Neuron (in vitro differentiated cells): ENCODE measurements at regions not wholly inside any gene's neighbourhood (a gene's known extent, or its start where the extent isn't known, plus 50 kb on each side); places are given as distances from the start of the nearest gene placed in this dataset.
"Not testable (repeated sequence)": the region's sequence is repeated elsewhere in the genome, so short reads cannot be mapped to it uniquely, and the experiment has no call there.

ENCODE experiments used
- H2AFZ ChIP-seq: one replicate; pipeline ENCODE4 v1.6.1; 2013; ENCODE audit warnings: low read depth, mild to moderate bottlenecking, inconsistent platforms, low read length, moderate library complexity
- H3K27me3 ChIP-seq: one replicate; pipeline ENCODE4 v1.6.1; 2013; ENCODE audit warnings: low read length; ENCODE audit not compliant: insufficient read depth
- H3K36me3 ChIP-seq: one replicate; pipeline ENCODE4 v1.6.1; 2013; ENCODE audit warnings: low read length; ENCODE audit not compliant: insufficient read depth
- H3K4me1 ChIP-seq: one replicate; pipeline ENCODE4 v1.6.1; 2013; ENCODE audit warnings: low read length; ENCODE audit not compliant: insufficient read depth
- H3K4me3 ChIP-seq: 2 replicates; pipeline ENCODE4 v1.5.1; 2013; ENCODE audit warnings: mild to moderate bottlenecking, low read length, moderate library complexity
- H3K9me3 ChIP-seq: one replicate; pipeline ENCODE4 v1.6.1; 2013; ENCODE audit warnings: low read length

- H3K4me1 ChIP-seq, H3K27me3 ChIP-seq, H3K9me3 ChIP-seq, H3K4me3 ChIP-seq, H2AFZ ChIP-seq, H3K36me3 ChIP-seq: not testable (repeated sequence)
These were observed 272.4 kb upstream of the PLGLB1 start for GRCh38 chr2:87293931-87294594.

DNA sequence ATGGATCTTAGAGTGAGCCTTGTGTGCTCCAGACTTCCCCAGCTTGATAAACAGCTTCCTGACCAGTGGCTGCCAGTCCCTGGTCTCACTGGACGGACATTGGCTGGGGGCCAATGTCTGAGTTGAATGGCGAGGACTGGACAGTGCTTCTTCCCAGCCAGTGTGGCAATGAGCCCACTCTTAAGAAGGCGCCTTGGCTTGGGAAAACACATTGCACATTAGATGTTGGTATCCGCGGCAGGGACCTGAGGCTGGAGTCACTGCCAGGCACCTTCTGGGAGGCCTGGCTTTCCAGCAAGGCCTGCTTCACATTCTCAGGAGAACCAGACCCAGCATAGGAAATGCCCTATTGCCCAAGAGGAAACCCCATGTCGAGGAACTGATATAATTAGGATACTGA, 273.5 kb upstream of the PLGLB1 start:
- not testable (repeated sequence) for H3K27me3 ChIP-seq, H3K4me3 ChIP-seq, H3K4me1 ChIP-seq, H3K36me3 ChIP-seq, H2AFZ ChIP-seq, H3K9me3 ChIP-seq

DNA sequence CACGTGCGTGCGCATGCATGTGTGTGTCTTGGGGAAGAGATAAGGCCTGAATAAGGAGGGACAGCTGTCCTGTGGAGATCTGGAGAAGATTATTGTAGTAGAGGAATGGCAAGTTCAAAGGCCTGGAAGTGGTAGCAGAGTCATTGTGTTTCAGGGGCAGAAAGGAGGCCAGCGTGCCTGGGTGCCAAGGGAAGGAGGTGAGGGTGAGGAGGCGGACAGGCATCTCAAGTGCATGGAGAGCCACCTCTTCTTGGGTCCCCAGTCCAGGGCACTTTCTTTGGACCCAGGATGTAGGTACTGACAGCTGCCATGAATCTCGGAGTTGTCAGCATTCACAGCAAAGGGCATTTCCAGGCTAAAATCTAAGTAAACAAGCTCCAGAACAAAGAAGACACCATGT, 279.7 kb upstream of the PLGLB1 start:
- H3K4me1 ChIP-seq, H3K4me3 ChIP-seq, H3K36me3 ChIP-seq: not testable (repeated sequence)

DNA sequence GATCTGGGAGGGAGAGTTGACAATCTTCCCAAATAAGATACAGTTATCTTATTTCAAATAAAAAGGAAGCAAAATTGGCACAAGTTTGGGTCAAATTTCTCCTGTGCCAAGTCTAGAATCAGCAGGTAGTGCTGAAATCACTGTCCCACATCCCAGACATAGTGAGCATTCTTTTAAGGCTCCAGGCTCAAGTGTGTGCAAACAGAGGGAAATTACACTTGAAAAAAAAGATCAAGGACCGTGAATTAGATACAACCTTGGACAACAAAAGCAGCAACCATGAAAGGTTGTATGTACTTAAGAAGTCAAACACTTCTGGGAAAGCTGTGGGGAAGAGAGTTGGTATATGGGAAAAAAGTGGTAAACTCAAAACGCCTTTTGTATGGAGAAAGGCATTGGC, 280.2 kb upstream of the PLGLB1 start:
- not testable (repeated sequence) for H2AFZ ChIP-seq, H3K9me3 ChIP-seq, H3K4me3 ChIP-seq, H3K36me3 ChIP-seq, H3K4me1 ChIP-seq, H3K27me3 ChIP-seq

More for the DNA sequence above, 279.7 kb upstream of the PLGLB1 start:
- not testable (repeated sequence) for H3K9me3 ChIP-seq, H2AFZ ChIP-seq, H3K27me3 ChIP-seq

DNA sequence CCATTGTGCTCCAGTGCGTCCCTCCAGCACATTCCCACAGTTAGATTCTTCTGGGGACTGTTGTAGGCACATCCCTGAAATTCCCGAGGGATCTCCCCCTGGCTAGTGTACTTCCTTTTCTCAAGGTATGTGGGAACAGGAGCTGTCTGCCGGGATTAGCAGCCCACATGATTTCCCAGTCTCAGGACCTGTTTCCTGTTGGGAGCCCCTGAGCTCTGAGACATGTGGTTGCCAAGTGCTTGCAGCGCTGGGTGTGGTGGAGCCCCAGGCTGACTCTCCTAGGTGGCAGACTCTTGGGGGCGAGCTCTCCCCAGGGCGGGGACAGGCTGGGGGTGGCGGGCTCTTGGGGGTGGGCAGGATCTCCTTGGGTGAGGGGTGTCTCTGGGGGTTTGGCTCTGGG, 287.0 kb upstream of the PLGLB1 start:
- H3K4me3 ChIP-seq, H3K9me3 ChIP-seq, H3K4me1 ChIP-seq, H3K36me3 ChIP-seq, H2AFZ ChIP-seq, H3K27me3 ChIP-seq: not testable (repeated sequence)

GRCh38 chr2:87309785-87310184, 288.1 kb upstream of the PLGLB1 start:
- H3K9me3 ChIP-seq, H2AFZ ChIP-seq, H3K36me3 ChIP-seq, H3K4me3 ChIP-seq, H3K4me1 ChIP-seq, H3K27me3 ChIP-seq: not testable (repeated sequence)

GRCh38 chr2:87311896-87312441, 290.3 kb upstream of the PLGLB1 start:
- H3K4me3 ChIP-seq, H2AFZ ChIP-seq, H3K9me3 ChIP-seq, H3K4me1 ChIP-seq, H3K36me3 ChIP-seq, H3K27me3 ChIP-seq: not testable (repeated sequence)

DNA sequence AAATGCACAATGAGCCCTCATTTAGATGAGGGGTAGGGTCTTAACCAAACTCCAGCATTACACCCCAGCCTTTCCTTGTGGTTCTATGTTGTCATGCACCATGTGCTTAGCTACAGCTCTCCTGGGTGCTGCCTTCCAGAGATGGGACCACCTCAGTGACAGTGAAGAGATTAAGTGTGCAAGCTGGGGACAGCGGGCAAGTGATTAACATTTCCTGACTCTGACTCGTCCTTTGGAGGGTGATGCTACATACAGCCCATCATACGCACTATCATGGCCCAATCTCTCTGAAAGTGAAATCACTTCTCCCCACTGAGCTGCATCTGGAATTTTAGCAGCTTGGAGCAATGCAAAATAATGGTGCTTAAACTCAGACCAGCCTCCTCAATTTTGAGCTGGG, 293.0 kb upstream of the PLGLB1 start:
- not testable (repeated sequence) for H3K4me1 ChIP-seq, H3K27me3 ChIP-seq, H2AFZ ChIP-seq, H3K4me3 ChIP-seq, H3K9me3 ChIP-seq, H3K36me3 ChIP-seq

GRCh38 chr2:87315183-87315902, 293.7 kb upstream of the PLGLB1 start:
- not testable (repeated sequence) for H2AFZ ChIP-seq, H3K4me1 ChIP-seq, H3K9me3 ChIP-seq, H3K4me3 ChIP-seq, H3K27me3 ChIP-seq, H3K36me3 ChIP-seq

- H3K4me3 ChIP-seq, H3K9me3 ChIP-seq, H3K36me3 ChIP-seq, H2AFZ ChIP-seq, H3K4me1 ChIP-seq, H3K27me3 ChIP-seq: not testable (repeated sequence)
These were observed 295.5 kb upstream of the PLGLB1 start for GRCh38 chr2:87317193-87317592.

GRCh38 chr2:87318814-87319491, 297.3 kb upstream of the PLGLB1 start:
- not testable (repeated sequence) for H2AFZ ChIP-seq, H3K27me3 ChIP-seq, H3K4me3 ChIP-seq, H3K36me3 ChIP-seq, H3K9me3 ChIP-seq, H3K4me1 ChIP-seq

GRCh38 chr2:87319705-87320104, 298.1 kb upstream of the PLGLB1 start:
- H3K36me3 ChIP-seq, H3K27me3 ChIP-seq, H3K4me3 ChIP-seq, H2AFZ ChIP-seq, H3K4me1 ChIP-seq, H3K9me3 ChIP-seq: not testable (repeated sequence)

DNA sequence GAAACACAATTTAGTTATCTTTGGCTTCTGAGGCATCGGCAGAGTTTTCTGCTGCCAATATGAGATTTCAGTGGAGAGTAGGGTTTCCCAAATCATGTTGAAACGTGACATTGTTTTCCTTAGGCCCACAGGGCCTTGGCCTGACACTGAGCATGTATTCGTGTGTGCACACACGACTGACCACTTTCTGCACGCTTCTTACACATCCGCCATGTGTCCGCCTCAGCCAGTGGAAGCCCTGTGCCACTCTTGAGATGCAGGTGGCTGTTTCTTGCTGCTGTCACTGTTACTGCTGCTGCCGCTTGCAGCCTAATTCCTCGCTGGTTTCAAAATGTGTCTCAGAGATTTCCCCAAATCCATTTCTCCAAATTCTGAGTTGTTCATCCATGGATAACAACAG, 299.6 kb upstream of the PLGLB1 start:
- H3K4me1 ChIP-seq, H2AFZ ChIP-seq, H3K9me3 ChIP-seq, H3K27me3 ChIP-seq, H3K36me3 ChIP-seq, H3K4me3 ChIP-seq: not testable (repeated sequence)
